SK-N-SH treated with all-trans-retinoic acid at 6 μM for 48 hours (cell line): ENCODE measurements at regions not wholly inside any gene's neighbourhood (a gene's known extent, or its start where the extent isn't known, plus 50 kb on each side); places are given as distances from the start of the nearest gene placed in this dataset.

Experiments used
- ATAC-seq: fragments of 200-7000 bp; cut with Tn5 transposase; 3 replicates; pipeline ENCODE4 v1.9.1; 2020; ENCODE audit warnings: mild to moderate bottlenecking, moderate library complexity
- ARNTL ChIP-seq: fragments of 450-650 bp; formaldehyde crosslinking; IDR thresholded peaks from 2 replicates; pipeline ENCODE4 v1.5.0; 2020; ENCODE audit warnings: low read depth, mild to moderate bottlenecking, moderate library complexity, borderline replicate concordance
- BACH2 ChIP-seq: fragments of 250-450 bp; sonication (Bioruptor Pico); IDR thresholded peaks from 2 replicates; pipeline ENCODE4 v1.9.0; 2021; ENCODE audit warnings: mild to moderate bottlenecking, borderline replicate concordance
- ESRRG ChIP-seq: fragments of 250-450 bp; sonication (Bioruptor Pico); IDR thresholded peaks from 2 replicates; pipeline ENCODE4 v1.6.1; 2021; ENCODE audit warnings: mild to moderate bottlenecking
- GLIS3 ChIP-seq: fragments of 250-450 bp; sonication (Bioruptor Pico); IDR thresholded peaks from 2 replicates; pipeline ENCODE4 v1.5.0; 2020; ENCODE audit warnings: mild to moderate bottlenecking, moderate library complexity
- OSR1 ChIP-seq: fragments of 250-450 bp; sonication (Bioruptor Pico); IDR thresholded peaks from 2 replicates; pipeline ENCODE4 v1.8.0; 2022; ENCODE audit warnings: moderate library complexity, mild to moderate bottlenecking, inconsistent platforms
- PPARA ChIP-seq: fragments of 250-450 bp; sonication (Bioruptor Pico); IDR thresholded peaks from 2 replicates; pipeline ENCODE4 v1.5.0; 2020; ENCODE audit warnings: mild to moderate bottlenecking, borderline replicate concordance
- TCF4 ChIP-seq: fragments of 250-450 bp; sonication (Bioruptor Pico); IDR thresholded peaks from 2 replicates; pipeline ENCODE4 v1.8.0; 2021; ENCODE audit warnings: mild to moderate bottlenecking, moderate library complexity, borderline replicate concordance
- TOX ChIP-seq: fragments of 250-450 bp; sonication (Bioruptor Pico); IDR thresholded peaks from 2 replicates; pipeline ENCODE4 v1.8.0; 2021; ENCODE audit warnings: mild to moderate bottlenecking, moderate library complexity, borderline replicate concordance
- ZC3H10 ChIP-seq: fragments of 250-450 bp; sonication (Bioruptor Pico); IDR thresholded peaks from 2 replicates; pipeline ENCODE4 v1.5.1; 2021; ENCODE audit warnings: mild to moderate bottlenecking, moderate library complexity
- ZFP3 ChIP-seq: fragments of 250-450 bp; sonication (Bioruptor Pico); IDR thresholded peaks from 2 replicates; pipeline ENCODE4 v1.5.0; 2020; ENCODE audit warnings: mild to moderate bottlenecking, moderate library complexity
- ZFP30 ChIP-seq: fragments of 450-650 bp; formaldehyde crosslinking; IDR thresholded peaks from 2 replicates; pipeline ENCODE4 v1.5.0; 2022; ENCODE audit warnings: mild to moderate bottlenecking, moderate library complexity
- ZNF565 ChIP-seq: fragments of 450-650 bp; formaldehyde crosslinking; conservative IDR thresholded peaks from 2 replicates; pipeline ENCODE4 v1.5.0; 2020; ENCODE audit warnings: low read depth, mild to moderate bottlenecking, moderate library complexity
- ZNF70 ChIP-seq: fragments of 450-650 bp; formaldehyde crosslinking; IDR thresholded peaks from 2 replicates; pipeline ENCODE4 v1.5.0; 2020; ENCODE audit warnings: mild to moderate bottlenecking, moderate library complexity
- ZNF8 ChIP-seq: fragments of 450-650 bp; formaldehyde crosslinking; IDR thresholded peaks from 2 replicates; pipeline ENCODE4 v1.5.0; 2020; ENCODE audit warnings: mild to moderate bottlenecking, moderate library complexity
- TF ChIP-seq, protein P1 (sequence below): fragments of 250-450 bp; sonication (Bioruptor Pico); IDR thresholded peaks from 2 replicates; pipeline ENCODE4 v1.5.1; 2021; ENCODE audit warnings: mild to moderate bottlenecking, moderate library complexity
- TF ChIP-seq, protein P2 (sequence below): fragments of 250-450 bp; sonication (Bioruptor Pico); IDR thresholded peaks from 2 replicates; pipeline ENCODE4 v1.8.0; 2021; ENCODE audit warnings: low read depth, mild to moderate bottlenecking, moderate library complexity, borderline replicate concordance
- TF ChIP-seq, protein P3 (sequence below): fragments of 250-450 bp; sonication (Bioruptor Pico); IDR thresholded peaks from 2 replicates; pipeline ENCODE4 v1.5.0; 2020; ENCODE audit warnings: mild to moderate bottlenecking, moderate library complexity

DNA sequence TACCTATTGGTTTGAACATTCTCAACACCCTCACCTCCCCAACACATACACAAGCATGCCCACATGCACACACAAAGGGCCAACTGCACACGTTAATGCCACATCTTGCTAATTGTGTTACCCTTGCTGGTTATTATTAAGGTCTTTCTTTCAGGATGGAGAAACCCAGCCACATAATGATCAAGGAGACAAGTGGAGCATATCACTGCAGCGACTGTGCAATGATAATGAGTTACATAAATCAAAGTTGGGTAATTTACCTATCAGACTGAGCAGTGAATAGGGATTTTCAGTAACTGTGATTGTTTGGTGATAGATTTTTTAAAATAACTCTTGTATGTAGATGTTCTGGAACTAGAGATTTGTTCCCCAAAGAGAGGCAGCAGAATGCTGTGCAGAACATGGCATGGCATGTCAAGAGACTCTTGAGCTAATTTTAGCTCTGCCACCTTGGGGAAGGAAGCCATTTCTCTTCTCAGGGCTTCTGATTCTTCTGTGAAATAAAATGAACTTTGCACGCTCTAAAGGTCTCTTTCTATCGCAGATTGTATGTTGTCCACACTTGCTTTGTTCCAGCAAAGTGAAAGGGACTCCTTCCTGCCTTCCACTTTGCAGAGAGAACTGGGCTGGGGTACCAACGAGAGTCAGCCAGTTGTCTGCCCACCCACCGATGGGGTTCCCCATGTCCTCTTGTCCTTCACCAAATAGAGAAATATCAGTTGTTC lies 126.0 kb upstream of the CAMK1G start:
- no peak for TF ChIP-seq GLIS3
- no peak for ATAC-seq

DNA sequence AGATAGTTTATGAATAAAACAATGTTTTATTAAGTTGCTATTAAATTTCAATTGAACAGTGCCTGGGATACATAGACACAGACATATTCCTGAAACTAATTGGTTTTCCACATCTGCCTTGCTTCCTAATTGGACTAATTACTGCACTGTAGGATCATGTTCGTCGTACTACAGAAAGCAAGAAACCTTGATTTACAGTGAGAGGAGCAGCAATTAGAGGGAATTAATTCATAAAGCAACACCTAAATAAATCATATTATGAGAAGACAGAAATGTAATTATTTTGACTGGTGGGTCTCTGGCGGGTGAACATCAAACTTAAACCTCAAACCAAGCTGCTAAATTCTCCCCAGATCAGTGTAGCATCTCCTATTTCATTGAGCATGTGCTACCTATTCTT lies 124.6 kb upstream of the CAMK1G start:
- TF ChIP-seq, protein P1, sequence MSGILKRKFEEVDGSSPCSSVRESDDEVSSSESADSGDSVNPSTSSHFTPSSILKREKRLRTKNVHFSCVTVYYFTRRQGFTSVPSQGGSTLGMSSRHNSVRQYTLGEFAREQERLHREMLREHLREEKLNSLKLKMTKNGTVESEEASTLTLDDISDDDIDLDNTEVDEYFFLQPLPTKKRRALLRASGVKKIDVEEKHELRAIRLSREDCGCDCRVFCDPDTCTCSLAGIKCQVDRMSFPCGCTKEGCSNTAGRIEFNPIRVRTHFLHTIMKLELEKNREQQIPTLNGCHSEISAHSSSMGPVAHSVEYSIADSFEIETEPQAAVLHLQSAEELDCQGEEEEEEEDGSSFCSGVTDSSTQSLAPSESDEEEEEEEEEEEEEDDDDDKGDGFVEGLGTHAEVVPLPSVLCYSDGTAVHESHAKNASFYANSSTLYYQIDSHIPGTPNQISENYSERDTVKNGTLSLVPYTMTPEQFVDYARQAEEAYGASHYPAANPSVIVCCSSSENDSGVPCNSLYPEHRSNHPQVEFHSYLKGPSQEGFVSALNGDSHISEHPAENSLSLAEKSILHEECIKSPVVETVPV = no peak
- TF ChIP-seq ESRRG (no peak), OSR1 (no peak), ZNF8 (CRISPR knock-in tag) (no peak)
- ATAC-seq = no peak

DNA sequence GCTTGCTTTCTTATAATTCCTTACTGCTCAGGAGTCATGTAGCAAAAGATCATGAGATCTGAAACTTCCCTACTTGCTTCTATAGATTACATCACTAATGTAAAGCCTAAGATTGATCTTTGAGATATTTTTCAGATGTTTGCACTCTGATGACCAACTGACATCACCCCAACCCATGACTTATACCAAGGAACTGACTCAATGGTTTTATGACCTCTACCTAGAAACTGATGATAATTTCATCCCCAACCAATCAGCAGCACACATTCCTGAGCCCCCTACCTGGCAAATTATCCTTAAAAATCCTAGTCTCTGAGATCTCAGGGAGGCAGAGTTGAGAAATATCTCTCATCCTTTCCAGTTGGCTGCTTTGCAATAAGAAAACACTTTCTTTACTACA lies 122.3 kb upstream of the CAMK1G start:
- ATAC-seq = no peak
- TF ChIP-seq ZFP30 (CRISPR knock-in tag) (no peak), OSR1 (no peak), GLIS3 (no peak), ZNF8 (CRISPR knock-in tag) (no peak), ESRRG (no peak), BACH2 (CRISPR knock-in tag) (no peak), ZC3H10 (CRISPR knock-in tag) (no peak), TCF4 (CRISPR knock-in tag) (no peak), ZNF70 (CRISPR knock-in tag) (no peak), TOX (CRISPR knock-in tag) (no peak), PPARA (CRISPR knock-in tag) (no peak), ARNTL (CRISPR knock-in tag) (no peak)
- TF ChIP-seq, protein P1 = no peak
- TF ChIP-seq, protein P2, sequence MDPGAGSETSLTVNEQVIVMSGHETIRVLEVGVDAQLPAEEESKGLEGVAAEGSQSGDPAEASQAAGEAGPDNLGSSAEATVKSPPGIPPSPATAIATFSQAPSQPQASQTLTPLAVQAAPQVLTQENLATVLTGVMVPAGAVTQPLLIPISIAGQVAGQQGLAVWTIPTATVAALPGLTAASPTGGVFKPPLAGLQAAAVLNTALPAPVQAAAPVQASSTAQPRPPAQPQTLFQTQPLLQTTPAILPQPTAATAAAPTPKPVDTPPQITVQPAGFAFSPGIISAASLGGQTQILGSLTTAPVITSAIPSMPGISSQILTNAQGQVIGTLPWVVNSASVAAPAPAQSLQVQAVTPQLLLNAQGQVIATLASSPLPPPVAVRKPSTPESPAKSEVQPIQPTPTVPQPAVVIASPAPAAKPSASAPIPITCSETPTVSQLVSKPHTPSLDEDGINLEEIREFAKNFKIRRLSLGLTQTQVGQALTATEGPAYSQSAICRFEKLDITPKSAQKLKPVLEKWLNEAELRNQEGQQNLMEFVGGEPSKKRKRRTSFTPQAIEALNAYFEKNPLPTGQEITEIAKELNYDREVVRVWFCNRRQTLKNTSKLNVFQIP (CRISPR knock-in tag) = no peak
- TF ChIP-seq, protein P3, sequence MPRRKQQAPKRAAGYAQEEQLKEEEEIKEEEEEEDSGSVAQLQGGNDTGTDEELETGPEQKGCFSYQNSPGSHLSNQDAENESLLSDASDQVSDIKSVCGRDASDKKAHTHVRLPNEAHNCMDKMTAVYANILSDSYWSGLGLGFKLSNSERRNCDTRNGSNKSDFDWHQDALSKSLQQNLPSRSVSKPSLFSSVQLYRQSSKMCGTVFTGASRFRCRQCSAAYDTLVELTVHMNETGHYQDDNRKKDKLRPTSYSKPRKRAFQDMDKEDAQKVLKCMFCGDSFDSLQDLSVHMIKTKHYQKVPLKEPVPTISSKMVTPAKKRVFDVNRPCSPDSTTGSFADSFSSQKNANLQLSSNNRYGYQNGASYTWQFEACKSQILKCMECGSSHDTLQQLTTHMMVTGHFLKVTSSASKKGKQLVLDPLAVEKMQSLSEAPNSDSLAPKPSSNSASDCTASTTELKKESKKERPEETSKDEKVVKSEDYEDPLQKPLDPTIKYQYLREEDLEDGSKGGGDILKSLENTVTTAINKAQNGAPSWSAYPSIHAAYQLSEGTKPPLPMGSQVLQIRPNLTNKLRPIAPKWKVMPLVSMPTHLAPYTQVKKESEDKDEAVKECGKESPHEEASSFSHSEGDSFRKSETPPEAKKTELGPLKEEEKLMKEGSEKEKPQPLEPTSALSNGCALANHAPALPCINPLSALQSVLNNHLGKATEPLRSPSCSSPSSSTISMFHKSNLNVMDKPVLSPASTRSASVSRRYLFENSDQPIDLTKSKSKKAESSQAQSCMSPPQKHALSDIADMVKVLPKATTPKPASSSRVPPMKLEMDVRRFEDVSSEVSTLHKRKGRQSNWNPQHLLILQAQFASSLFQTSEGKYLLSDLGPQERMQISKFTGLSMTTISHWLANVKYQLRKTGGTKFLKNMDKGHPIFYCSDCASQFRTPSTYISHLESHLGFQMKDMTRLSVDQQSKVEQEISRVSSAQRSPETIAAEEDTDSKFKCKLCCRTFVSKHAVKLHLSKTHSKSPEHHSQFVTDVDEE (CRISPR knock-in tag) = no peak

DNA sequence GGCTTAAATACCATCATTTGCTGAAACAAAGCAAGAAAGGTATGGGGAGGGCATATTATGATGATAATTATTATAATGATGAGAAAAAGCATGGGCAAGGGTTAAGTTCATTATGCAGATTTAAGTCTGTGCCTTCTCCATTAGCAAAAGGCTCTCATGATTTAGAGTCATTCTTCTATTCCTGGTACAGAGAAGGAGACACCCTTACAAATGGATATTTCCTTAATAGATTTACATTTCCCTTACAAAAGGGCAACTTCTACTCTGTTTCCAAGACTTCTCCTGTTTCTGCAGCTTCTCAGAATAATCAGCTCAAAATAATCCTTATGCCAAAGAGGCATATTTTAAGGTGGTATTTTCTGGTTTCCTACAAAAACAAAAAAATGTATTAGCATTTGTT lies 121.1 kb upstream of the CAMK1G start:
- TF ChIP-seq ZFP3 (CRISPR knock-in tag) (no peak), TCF4 (CRISPR knock-in tag) (no peak), ZNF70 (CRISPR knock-in tag) (no peak), PPARA (CRISPR knock-in tag) (no peak), TOX (CRISPR knock-in tag) (no peak), ZNF8 (CRISPR knock-in tag) (no peak), ZNF565 (CRISPR knock-in tag) (no peak), BACH2 (CRISPR knock-in tag) (no peak), ZC3H10 (CRISPR knock-in tag) (no peak)
- TF ChIP-seq, protein P3 (CRISPR knock-in tag) = no peak
- TF ChIP-seq, protein P2 (CRISPR knock-in tag) = no peak
- TF ChIP-seq, protein P1 = no peak

More for the DNA sequence above, 121.1 kb upstream of the CAMK1G start:
- ATAC-seq = no peak
